ENCODE measurements at regions not wholly inside any gene's neighbourhood (a gene's known extent, or its start where the extent isn't known, plus 50 kb on each side); places are given as distances from the start of the nearest gene placed in this dataset.
A peak's percentile ranks its signal among the peaks of the same experiment; 100 is the strongest.
"Not testable (repeated sequence)": the region's sequence is repeated elsewhere in the genome, so short reads cannot be mapped to it uniquely, and the experiment has no call there.

DNA sequence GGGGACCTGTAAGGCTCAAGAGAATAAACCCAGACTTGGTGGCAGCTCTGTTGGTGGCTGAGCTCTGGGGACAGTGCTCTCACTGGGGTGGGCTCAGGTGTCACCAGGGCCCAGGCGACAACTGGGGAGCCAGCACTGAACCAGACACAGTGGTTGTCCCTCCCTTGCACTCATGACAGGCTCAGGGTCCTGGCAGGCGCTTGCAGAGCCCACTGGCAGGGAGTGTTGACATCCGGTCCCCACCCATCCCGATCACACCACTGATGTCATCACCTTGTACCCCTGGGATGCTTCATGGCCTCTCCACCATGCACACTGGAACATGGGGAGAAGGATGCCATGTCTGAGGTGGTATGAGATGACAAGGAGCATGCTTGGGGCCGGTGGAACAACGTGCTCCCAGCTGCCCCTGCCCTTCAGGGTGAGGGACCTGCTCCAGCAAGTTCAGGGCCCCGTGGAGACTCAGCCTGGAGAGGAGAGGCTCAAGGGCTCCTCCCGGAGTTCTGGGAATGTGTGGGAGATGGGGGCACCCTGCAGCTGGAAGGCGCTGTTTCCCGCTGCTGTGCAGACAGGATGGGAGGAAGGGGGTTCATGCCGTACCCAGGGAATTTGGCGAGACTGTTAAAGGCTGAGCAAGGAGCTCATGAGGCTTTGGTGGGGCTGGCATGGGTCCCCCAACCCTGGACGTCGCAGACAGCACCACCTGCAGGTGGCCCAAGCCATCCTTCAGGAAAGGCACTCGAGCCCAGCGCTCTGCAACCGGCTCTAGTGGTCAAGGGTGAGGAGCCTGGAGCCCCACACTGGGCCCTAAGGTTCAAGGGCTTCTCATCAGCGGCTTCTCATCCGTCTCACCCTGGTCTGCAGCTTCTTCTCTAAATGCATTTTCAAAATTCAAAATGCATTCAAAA lies 141.1 kb upstream of the ZNF469 start:
- TF ChIP-seq TP53 (CRISPR knock-in tag; IDR thresholded peaks at IDR 0.05), result 0 out of 2 replicates have a peak, but pooled peaks have one; percentile 3
- TF ChIP-seq, protein P1, sequence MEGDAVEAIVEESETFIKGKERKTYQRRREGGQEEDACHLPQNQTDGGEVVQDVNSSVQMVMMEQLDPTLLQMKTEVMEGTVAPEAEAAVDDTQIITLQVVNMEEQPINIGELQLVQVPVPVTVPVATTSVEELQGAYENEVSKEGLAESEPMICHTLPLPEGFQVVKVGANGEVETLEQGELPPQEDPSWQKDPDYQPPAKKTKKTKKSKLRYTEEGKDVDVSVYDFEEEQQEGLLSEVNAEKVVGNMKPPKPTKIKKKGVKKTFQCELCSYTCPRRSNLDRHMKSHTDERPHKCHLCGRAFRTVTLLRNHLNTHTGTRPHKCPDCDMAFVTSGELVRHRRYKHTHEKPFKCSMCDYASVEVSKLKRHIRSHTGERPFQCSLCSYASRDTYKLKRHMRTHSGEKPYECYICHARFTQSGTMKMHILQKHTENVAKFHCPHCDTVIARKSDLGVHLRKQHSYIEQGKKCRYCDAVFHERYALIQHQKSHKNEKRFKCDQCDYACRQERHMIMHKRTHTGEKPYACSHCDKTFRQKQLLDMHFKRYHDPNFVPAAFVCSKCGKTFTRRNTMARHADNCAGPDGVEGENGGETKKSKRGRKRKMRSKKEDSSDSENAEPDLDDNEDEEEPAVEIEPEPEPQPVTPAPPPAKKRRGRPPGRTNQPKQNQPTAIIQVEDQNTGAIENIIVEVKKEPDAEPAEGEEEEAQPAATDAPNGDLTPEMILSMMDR (IDR thresholded peaks at IDR 0.05), result peak; percentile 25; the same call in 2 of the 3 replicates
- TF ChIP-seq HOXB13 (CRISPR knock-in tag; IDR thresholded peaks at IDR 0.05; ENCODE audit: low read depth), result peak; percentile 61; the same call in 1 of the 2 replicates
- TF ChIP-seq, protein P2, sequence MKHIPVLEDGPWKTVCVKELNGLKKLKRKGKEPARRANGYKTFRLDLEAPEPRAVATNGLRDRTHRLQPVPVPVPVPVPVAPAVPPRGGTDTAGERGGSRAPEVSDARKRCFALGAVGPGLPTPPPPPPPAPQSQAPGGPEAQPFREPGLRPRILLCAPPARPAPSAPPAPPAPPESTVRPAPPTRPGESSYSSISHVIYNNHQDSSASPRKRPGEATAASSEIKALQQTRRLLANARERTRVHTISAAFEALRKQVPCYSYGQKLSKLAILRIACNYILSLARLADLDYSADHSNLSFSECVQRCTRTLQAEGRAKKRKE (CRISPR knock-in tag; IDR thresholded peaks at IDR 0.05; ENCODE audit: low read depth), result peak; percentile 89; the same call in 1 of the 2 replicates
- POLR2A ChIA-PET, FAIRE-seq, H3K4me3 ChIP-seq, H3K9me3 ChIP-seq: not testable (repeated sequence)
- Histone ChIP-seq H3K27ac (peak overlapping the region; percentile 88 to 92), H3K4me2 (peak overlapping the region; percentile 75), H3K4me1 (peaks cover 77% of the 10 kb centered on the region)
- CTCF ChIA-PET, result interaction anchor here (0.9 to 1.7 kb wide), 4 partner anchors 45 to 472 kb away, joined by 3 to 5 read pairs (median 3); no protein-coding TSS in a partner anchor
- ATAC-seq (peak in 1 of 2 experiments; percentile 1; a peak in 3 of 6 replicates), DNase-seq (ENCODE audit: low read depth in 1 of 2, low spot score in 1 of 2) (peak in 1 of 2 experiments; percentile 67)
- WGBS (ENCODE audit: missing lambda C conversion rate), result 75% methylated on average over 19 of the region's 19 CpGs

DNA sequence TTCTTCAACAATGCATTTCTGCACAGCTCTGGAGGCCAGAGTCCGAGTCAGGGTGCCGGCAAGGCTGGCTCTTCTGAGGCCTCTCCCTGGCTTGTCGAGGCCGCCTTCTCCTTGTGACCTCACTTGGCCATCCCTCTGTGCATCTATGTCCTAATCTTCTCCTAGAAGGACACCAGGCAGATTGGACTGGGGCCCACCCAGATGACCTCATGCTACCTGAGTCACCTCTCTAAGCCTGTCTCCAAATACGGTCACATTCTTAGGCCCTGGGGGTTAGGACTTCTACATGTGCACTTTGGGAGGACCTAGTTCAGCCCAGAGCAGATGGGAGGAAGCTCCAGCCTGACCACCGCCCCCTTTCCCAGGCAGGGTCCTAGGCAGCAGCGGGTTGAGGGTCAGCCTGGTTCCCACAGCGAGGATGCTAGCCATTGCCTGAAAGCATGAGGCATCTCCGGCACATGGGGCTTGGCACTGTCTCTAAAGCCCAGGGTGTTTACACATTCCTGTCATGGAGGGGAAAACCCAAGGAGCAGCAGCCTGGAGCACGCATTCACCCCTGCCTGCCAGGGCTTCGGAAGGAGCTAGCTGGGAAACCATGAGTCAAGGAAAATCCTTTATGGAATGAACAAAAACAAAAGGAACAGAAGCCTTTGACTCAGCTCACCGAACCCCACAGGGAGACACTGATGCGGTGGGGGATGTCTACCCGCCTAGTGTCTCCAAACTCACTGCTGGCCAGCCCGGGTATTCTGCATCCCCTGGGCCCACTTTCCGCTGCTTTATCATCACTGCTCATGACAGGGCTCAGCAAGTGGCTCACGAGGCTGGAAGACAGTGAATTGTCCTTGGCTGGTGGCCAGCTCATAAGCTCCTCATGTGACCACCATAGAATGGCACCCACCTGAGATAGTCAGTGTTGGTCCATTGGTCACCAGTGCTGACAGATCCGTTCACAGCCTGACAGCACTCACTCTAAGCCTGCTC lies 140.2 kb upstream of the ZNF469 start:
- DNase-seq (ENCODE audit: low read depth in 1 of 2, low spot score in 1 of 2), result peak; percentile 58 to 98
- ChIA-PET CTCF (interaction anchor here (1.1 to 1.7 kb wide), 3 partner anchors 44 to 473 kb away, joined by 3 to 5 read pairs (median 3); no protein-coding TSS in a partner anchor), POLR2A (interaction anchor here (0.9 kb wide), 1 partner anchor 89 kb away, joined by 5 read pairs; no protein-coding TSS in a partner anchor)
- peak; percentile 58 for TF ChIP-seq MAFK (IDR thresholded peaks at IDR 0.05; ENCODE audit: partially characterized antibody)
- TF ChIP-seq JUN (IDR thresholded peaks at IDR 0.05), result peak; percentile 59 to 87; a peak in 4 of 5 replicates
- 0 out of 2 replicates have a peak, but pooled peaks have one; percentile 6 for TF ChIP-seq TP53 (CRISPR knock-in tag; IDR thresholded peaks at IDR 0.05)
- TF ChIP-seq ZSCAN20 (CRISPR knock-in tag; IDR thresholded peaks at IDR 0.05), result 0 out of 2 replicates have a peak, but pooled peaks have one; percentile 27
- TF ChIP-seq CEBPB (IDR thresholded peaks at IDR 0.05), result peak in 1 of 2 experiments; percentile 66; a peak in 2 of 4 replicates
- peak; percentile 15; the same call in 1 of the 2 replicates for TF ChIP-seq HOXB13 (CRISPR knock-in tag; IDR thresholded peaks at IDR 0.05; ENCODE audit: low read depth)
- peak; percentile 53; the same call in 1 of the 2 replicates for TF ChIP-seq EHF (CRISPR knock-in tag; IDR thresholded peaks at IDR 0.05)
- peak; percentile 88 for TF ChIP-seq JUNB (IDR thresholded peaks at IDR 0.05)
- TF ChIP-seq RARB (CRISPR knock-in tag; IDR thresholded peaks at IDR 0.05), result 0 out of 2 replicates have a peak, but pooled peaks have one; percentile 46
- TF ChIP-seq, protein P3, sequence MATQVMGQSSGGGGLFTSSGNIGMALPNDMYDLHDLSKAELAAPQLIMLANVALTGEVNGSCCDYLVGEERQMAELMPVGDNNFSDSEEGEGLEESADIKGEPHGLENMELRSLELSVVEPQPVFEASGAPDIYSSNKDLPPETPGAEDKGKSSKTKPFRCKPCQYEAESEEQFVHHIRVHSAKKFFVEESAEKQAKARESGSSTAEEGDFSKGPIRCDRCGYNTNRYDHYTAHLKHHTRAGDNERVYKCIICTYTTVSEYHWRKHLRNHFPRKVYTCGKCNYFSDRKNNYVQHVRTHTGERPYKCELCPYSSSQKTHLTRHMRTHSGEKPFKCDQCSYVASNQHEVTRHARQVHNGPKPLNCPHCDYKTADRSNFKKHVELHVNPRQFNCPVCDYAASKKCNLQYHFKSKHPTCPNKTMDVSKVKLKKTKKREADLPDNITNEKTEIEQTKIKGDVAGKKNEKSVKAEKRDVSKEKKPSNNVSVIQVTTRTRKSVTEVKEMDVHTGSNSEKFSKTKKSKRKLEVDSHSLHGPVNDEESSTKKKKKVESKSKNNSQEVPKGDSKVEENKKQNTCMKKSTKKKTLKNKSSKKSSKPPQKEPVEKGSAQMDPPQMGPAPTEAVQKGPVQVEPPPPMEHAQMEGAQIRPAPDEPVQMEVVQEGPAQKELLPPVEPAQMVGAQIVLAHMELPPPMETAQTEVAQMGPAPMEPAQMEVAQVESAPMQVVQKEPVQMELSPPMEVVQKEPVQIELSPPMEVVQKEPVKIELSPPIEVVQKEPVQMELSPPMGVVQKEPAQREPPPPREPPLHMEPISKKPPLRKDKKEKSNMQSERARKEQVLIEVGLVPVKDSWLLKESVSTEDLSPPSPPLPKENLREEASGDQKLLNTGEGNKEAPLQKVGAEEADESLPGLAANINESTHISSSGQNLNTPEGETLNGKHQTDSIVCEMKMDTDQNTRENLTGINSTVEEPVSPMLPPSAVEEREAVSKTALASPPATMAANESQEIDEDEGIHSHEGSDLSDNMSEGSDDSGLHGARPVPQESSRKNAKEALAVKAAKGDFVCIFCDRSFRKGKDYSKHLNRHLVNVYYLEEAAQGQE (IDR thresholded peaks at IDR 0.05), result peak; percentile 66; the same call in 1 of the 2 replicates
- TF ChIP-seq GATA3 (IDR thresholded peaks at IDR 0.05; ENCODE audit: borderline replicate concordance), result peak; percentile 90
- TF ChIP-seq FOSL2 (IDR thresholded peaks at IDR 0.05), result peak; percentile 61; the same call in 1 of the 2 replicates
- peak; percentile 91 for TF ChIP-seq FOSL2 (CRISPR knock-in tag; IDR thresholded peaks at IDR 0.05)
- TF ChIP-seq RAD21 (conservative IDR thresholded peaks at IDR 0.05 in 1 of 2, IDR thresholded peaks at IDR 0.05 in 1 of 2), result peak in 1 of 2 experiments; percentile 36; a peak in 4 of 5 replicates
- peak; percentile 70 to 87; a peak in 3 of 5 replicates for TF ChIP-seq EP300 (IDR thresholded peaks at IDR 0.05)
- TF ChIP-seq, protein P4, sequence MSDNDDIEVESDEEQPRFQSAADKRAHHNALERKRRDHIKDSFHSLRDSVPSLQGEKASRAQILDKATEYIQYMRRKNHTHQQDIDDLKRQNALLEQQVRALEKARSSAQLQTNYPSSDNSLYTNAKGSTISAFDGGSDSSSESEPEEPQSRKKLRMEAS (IDR thresholded peaks at IDR 0.05), result peak; percentile 91
- TF ChIP-seq, protein P5, sequence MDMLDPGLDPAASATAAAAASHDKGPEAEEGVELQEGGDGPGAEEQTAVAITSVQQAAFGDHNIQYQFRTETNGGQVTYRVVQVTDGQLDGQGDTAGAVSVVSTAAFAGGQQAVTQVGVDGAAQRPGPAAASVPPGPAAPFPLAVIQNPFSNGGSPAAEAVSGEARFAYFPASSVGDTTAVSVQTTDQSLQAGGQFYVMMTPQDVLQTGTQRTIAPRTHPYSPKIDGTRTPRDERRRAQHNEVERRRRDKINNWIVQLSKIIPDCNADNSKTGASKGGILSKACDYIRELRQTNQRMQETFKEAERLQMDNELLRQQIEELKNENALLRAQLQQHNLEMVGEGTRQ (IDR thresholded peaks at IDR 0.05), result peak; percentile 70; the same call in 1 of the 2 replicates
- TF ChIP-seq, protein P2 (CRISPR knock-in tag; IDR thresholded peaks at IDR 0.05; ENCODE audit: low read depth), result peak; percentile 97; the same call in 1 of the 2 replicates
- TF ChIP-seq, protein P6, sequence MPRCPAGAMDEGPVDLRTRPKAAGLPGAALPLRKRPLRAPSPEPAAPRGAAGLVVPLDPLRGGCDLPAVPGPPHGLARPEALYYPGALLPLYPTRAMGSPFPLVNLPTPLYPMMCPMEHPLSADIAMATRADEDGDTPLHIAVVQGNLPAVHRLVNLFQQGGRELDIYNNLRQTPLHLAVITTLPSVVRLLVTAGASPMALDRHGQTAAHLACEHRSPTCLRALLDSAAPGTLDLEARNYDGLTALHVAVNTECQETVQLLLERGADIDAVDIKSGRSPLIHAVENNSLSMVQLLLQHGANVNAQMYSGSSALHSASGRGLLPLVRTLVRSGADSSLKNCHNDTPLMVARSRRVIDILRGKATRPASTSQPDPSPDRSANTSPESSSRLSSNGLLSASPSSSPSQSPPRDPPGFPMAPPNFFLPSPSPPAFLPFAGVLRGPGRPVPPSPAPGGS (IDR thresholded peaks at IDR 0.05), result peak; percentile 93
- WGBS (ENCODE audit: missing lambda C conversion rate), result 3% methylated on average over 16 of the region's 18 CpGs
- H3K4me1 ChIP-seq, result peaks cover 74% of the 10 kb centered on the region
- peak; percentile 60 to 70 for ATAC-seq
- peak; percentile 94 for FAIRE-seq
- H3K27ac ChIP-seq, result peak overlapping the region; percentile 88 to 92
- H3K4me2 ChIP-seq, result peak overlapping the region; percentile 75
- H3K9me3 ChIP-seq, H3K4me3 ChIP-seq: not testable (repeated sequence)
